ENCODE measurements at regions not wholly inside any gene's neighbourhood (a gene's known extent, or its start where the extent isn't known, plus 50 kb on each side); places are given as distances from the start of the nearest gene placed in this dataset.
A peak's percentile ranks its signal among the peaks of the same experiment; 100 is the strongest.

DNA sequence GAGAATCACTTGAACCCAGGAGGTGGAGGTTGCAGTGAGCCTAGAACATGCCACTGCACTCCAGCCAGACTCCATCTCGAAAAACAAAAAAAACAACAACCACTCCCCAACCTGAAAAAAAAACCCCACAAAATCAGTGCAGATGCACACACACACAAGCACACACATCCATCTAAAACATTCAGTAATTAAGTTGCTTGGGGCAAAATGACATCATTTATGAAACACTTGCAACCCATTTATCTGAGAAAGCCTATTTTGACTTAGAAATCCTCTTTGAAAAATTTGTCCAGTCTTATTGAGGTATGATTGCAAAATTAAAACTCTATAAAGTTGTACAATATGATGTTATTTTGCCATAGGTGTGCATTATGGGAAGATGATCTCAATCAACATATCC, 525.5 kb upstream of the AMELY start:
- TF ChIP-seq, protein P1, sequence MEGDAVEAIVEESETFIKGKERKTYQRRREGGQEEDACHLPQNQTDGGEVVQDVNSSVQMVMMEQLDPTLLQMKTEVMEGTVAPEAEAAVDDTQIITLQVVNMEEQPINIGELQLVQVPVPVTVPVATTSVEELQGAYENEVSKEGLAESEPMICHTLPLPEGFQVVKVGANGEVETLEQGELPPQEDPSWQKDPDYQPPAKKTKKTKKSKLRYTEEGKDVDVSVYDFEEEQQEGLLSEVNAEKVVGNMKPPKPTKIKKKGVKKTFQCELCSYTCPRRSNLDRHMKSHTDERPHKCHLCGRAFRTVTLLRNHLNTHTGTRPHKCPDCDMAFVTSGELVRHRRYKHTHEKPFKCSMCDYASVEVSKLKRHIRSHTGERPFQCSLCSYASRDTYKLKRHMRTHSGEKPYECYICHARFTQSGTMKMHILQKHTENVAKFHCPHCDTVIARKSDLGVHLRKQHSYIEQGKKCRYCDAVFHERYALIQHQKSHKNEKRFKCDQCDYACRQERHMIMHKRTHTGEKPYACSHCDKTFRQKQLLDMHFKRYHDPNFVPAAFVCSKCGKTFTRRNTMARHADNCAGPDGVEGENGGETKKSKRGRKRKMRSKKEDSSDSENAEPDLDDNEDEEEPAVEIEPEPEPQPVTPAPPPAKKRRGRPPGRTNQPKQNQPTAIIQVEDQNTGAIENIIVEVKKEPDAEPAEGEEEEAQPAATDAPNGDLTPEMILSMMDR (IDR thresholded peaks at IDR 0.05): no peak
- DNase-seq (ENCODE audit: low spot score in 2 of 2): no peak
- intact Hi-C loops (cut with DNase I; ENCODE audit: low total_unique reads): no loop called here
- WGBS, 2 donors: 53% methylated on average over 1 of the region's 1 CpG; no CpG with 5 or more reads in 1 of the 2 donors
- no peak overlapping the region for H3K4me3 ChIP-seq (ENCODE audit: low read depth, poor library complexity, severe bottlenecking)

DNA sequence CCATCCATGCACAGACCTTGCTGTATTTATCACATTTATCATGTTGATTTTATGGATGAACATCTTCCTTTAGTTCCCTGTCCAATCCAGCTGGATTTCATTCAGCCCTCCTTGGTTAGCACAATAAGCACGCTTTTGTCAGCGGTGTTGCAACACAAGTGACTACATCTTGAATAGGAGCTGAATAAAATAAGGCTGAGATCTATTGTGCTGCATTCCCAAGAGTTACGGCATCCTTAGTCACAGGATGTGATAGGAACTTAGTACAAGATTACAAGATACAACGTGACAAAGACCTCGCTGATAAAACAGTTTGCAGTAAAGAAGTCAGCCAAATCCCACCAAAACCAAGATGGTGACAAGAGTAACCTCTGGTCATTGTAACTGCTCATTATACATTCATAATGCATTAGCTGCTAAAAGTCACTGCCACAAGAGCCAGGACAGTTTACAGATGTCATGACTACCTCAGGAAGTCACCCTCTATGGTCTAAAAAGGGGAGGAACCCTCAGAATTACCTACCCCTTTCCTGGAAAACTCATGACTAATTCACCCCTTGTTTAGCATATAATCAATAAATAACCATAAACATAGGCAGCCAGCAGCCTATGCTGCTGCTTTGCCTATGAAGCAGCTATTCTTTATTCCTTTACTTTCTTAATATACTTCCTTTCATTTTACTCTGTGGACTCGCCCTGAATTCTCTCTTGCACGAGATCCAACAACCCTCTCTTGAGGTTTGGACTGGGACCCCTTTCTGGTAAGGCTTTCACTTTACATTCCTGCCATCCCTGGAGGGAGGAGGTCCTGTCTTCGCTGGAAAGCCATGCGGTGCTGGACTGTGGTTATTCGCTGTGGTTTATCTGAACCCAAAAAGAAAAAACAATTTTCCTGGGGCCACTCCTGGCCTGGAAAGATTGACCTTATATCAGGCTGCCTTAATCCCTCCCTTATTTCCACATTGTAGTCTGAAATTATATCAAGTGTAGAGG, 522.6 kb upstream of the AMELY start:
- peak in 1 of 2 donors; percentile 47 for DNase-seq (ENCODE audit: low spot score in 2 of 2)
- H3K4me3 ChIP-seq (ENCODE audit: low read depth, poor library complexity, severe bottlenecking): no peak overlapping the region
- intact Hi-C loops (cut with DNase I; ENCODE audit: low total_unique reads): no loop called here
- TF ChIP-seq, protein P1 (IDR thresholded peaks at IDR 0.05): no peak
- no peak for TF ChIP-seq POLR2A (IDR thresholded peaks at IDR 0.05)
- 65% methylated on average over 10 of the region's 10 CpGs; no CpG with 5 or more reads in 1 of the 2 donors for WGBS, 2 donors

DNA sequence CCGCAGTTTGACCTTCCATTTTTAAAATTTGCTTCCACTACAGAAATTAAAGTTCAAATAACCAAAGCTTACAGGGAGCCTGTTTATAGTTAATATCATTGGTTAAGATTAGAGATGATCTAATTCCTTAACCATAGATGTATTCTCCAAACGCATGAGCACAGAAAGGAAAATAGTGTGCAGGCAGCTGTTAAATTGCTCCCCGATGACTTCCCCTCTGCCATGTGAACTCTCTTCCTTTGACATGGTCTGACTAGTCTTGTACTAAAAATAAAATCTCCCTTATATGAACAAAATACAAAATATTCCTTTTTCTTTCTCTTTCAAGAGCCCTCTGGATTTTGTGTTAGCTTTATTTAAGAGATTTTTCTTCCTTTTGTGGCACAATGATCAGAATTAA, 507.6 kb upstream of the AMELY start:
- no peak for DNase-seq (ENCODE audit: low spot score in 2 of 2)
- TF ChIP-seq POLR2A (IDR thresholded peaks at IDR 0.05): no peak
- TF ChIP-seq, protein P1 (IDR thresholded peaks at IDR 0.05): no peak
- no peak overlapping the region for H3K4me3 ChIP-seq (ENCODE audit: low read depth, poor library complexity, severe bottlenecking)
- 66% methylated on average over 3 of the region's 3 CpGs; no CpG with 5 or more reads in 1 of the 2 donors for WGBS, 2 donors
- intact Hi-C loops (cut with DNase I; ENCODE audit: low total_unique reads): no loop called here

DNA sequence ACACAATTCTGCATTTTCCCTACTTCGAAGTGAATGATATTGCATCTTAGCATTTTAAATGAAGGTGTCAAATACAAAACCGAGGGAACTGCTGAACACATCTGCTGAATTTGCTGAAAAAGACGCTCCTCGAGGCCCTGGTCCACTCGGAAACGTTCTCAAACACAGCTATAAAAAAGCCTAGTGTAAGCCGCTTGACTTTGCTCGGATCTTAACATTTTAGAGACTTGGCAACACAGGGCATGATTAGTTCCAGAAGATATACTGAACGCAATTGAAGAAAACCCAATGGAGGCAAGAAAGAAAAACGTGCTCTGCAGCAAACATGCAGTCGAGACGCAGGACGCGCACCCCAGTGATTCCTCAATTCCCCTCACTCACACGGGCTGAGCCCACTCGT, 506.4 kb upstream of the AMELY start:
- WGBS, 2 donors: 88% methylated on average over 16 of the region's 16 CpGs; no CpG with 5 or more reads in 1 of the 2 donors
- TF ChIP-seq, protein P1 (IDR thresholded peaks at IDR 0.05): no peak
- TF ChIP-seq POLR2A (IDR thresholded peaks at IDR 0.05): no peak
- H3K4me3 ChIP-seq (ENCODE audit: low read depth, poor library complexity, severe bottlenecking): no peak overlapping the region
- DNase-seq (ENCODE audit: low spot score in 2 of 2): no peak
- intact Hi-C loops (cut with DNase I; ENCODE audit: low total_unique reads): no loop called here

DNA sequence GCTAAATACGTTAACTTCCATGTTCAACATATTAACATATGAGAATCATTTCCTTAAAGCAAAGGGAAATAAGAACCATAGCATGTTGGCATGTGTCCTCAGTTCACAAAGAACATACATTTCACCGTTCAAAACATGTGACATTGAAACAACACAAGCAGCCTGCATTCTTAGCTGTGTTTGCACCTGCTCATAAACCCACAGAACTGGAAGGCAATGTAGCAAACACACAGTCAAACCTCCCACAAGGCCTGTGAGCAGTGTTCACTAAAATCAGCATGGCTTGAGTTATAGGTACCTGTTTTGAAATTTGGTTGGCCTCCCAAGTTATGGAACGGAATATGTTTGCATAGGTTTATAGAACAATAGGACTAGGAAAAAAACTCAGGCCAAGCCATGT, 504.9 kb upstream of the AMELY start:
- DNase-seq (ENCODE audit: low spot score in 2 of 2): no peak
- intact Hi-C loops (cut with DNase I; ENCODE audit: low total_unique reads): no loop called here
- H3K4me3 ChIP-seq (ENCODE audit: low read depth, poor library complexity, severe bottlenecking): no peak overlapping the region
- 83% methylated on average over 3 of the region's 3 CpGs; no CpG with 5 or more reads in 1 of the 2 donors for WGBS, 2 donors
- no peak for TF ChIP-seq POLR2A (IDR thresholded peaks at IDR 0.05)
- TF ChIP-seq, protein P1 (IDR thresholded peaks at IDR 0.05): no peak
